ENCODE measurements at regions not wholly inside any gene's neighbourhood (a gene's known extent, or its start where the extent isn't known, plus 50 kb on each side); places are given as distances from the start of the nearest gene placed in this dataset.
A peak's percentile ranks its signal among the peaks of the same experiment; 100 is the strongest.

DNA sequence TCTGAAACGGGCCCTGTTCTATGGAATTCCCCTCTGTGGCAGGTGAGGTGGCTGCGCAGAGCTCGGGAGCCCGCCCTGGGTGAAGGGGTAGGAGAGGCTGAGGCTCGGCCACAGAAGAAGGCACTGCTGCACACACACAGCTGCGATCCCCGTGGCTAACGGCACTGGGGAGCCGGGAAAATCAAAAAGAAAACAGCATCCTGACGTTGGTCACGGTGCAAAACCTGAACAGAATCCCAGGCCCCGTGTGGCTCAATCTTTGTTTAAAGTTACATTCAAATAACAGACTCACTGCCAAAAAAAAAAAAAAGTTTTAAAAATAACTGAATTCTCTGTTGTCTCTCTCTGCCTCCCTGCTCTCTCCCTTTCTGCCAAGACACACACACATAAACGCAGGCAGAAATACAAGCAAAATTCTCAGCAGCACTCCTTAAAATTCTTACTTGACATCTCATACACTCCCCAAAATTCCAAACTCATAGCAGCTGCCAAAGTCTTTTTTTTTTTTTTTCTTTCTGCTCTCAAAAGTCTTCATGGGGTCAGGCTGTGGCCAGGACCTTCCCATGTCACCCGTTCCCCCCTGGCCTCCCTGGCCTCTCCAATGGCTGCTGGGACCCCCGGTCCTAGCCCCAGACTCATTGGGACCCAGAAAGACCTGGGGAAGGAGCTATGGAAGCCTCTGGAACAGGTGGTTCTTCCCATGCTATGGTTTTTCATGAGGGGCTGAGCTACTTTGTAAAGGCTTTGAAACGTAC is 248.8 kb downstream of the TTLL2 start:
- DNase-seq (ENCODE audit: low spot score) (peak; percentile 73), ATAC-seq (peak; percentile 89)

DNA sequence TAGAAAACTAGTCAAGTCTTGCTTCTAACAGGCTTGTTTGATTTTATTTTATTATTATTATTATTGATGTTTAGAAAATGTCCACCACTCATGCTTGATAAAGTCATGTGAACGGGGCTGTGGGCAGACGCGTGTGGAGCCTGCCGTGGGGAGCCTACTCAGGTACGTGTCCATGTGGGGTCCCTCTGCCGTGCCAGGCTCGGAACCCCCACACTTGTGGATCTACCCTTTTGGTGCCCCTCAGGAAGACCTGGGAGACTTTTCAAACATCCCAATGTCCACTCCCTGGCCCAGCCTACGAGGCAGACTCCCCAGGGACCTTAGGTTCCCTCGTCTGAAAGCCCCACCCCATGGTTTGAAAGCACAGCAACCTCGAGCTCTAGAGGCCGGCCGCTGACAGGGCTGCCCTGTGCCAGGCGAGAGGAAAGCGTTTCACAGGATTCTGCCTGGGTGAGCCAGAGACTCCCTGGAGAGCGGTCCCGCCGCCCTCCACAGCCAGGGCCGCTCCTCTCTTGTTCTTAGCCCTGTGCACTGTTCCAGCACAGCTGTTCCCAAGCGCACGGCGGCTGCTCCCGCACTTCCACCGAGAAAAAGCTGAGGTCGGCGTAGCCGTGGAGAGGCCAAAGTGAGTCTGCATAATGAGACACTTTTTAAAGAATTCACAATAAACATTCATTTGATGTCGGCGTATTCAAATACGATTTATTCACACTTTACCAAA is 249.7 kb downstream of the TTLL2 start:
- no peak for ATAC-seq
- DNase-seq (ENCODE audit: low spot score): no peak

DNA sequence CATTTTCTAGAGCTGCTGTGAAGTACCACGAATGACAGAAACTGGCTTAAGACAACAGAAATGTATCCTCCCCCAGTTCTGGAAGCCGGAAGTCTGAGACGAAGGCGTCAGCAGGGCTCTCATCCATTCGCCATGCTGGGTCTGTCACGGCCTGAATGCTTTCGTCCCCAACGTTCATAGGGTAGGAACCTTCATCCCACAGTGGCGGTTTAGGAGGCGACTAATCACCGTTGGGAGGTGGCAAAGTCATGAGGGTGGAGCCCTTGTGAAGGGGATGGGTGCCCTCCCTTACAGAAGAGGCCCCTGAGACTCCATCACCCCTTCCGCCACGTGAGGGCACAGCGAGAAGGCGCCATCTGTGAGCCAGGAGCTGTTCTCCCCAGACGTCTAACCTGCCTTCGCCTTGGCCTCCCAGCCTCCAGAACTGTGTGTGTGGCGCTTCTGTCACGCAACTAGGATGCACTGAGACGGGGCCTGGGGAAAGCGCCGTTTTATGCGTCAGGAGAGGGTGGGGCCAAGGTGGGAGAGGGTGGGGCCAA is 250.3 kb downstream of the TTLL2 start:
- ATAC-seq (no peak), DNase-seq (ENCODE audit: low spot score) (no peak)

DNA sequence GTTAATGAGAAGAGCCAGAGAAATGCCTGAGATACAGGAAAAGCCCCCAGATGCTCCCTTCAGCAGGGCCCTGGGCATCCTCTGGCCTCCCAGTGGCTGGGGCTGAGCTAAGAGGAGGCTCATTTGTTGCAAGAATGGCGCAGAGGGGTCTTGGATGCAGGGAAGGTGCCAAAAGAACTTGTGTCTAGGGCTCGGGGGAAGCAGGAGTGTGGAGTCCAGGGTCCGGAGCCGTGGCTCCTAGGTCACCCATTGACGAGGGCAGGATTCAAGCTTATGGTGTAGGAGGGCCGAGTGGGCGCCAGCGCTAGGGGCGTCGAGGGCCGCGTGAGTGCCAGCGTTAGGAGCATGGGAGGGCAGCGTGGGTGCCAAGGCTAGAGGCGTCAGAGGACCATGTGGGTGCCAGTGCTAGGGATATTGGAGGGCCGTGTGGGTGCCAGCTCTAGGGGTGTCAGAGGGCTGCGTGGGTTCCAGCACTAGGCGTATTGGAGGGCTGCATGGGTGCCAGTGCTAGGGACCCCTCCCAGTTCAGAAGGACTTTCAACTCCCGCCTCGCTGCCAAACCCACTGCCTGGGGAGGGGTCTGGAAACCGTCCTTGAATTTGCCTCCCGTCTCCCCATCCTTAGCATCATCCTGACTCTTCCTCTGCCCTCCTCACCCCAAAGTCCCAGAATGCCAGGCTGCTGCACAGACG is 250.5 kb upstream of the AFDN start:
- DNase-seq (ENCODE audit: low spot score) (no peak), ATAC-seq (no peak)

DNA sequence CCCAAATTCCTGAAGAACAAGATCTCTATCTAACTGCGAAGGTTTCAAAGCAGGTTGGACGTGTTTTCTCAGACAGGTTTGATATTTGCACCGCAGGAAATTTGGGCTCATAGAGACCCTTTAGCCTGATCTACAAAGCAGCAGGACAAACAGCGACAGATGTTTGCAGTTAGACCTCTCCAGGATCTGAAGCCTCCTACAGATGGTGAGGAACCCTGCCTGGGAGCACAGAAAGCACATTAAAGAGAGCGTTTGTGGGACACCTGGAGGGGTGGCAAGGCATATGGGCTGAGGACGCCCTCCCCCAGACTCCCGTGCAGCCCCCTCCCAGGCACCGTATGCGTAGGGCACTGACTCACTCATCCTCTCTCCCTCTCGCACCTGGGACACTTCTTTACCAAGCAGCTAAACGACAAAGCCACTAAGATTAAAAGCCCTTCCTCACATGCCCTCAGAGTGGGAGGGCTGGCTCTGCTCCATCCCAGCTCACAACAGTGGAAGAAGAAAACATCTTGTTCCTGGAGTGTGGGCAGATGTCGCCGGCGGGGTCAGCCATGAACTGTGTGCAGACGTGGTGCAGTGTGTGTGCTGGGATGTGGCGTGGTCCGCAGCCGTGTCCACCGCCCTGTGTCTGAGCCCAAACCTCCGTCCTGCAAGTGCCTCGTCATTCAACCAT is 249.7 kb upstream of the AFDN start:
- ATAC-seq: no peak
- DNase-seq (ENCODE audit: low spot score): no peak

DNA sequence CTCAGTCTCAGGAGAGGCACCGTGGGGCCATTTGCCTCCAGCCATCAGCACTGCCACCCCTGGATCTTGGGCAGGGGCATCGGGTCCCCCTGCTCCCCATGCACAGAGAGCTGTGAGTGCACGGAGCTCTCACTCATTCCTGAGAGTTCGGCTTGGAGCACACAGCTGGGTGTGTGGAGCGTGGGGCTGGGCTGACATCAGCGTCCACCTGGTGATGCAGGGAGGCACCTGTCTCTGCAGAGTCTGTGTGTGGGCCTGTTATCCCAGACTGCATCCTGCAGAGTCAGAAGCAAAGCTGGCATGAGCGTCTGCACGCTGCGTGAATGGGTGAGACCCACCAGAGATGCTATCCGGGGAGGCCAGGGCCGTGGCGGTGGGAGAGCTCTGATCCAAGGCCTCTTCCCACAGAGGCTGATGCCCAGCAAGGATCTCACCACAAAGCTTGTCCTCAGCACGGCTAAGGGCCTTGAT is 248.8 kb upstream of the AFDN start:
- DNase-seq (ENCODE audit: low spot score) (no peak), ATAC-seq (no peak)

DNA sequence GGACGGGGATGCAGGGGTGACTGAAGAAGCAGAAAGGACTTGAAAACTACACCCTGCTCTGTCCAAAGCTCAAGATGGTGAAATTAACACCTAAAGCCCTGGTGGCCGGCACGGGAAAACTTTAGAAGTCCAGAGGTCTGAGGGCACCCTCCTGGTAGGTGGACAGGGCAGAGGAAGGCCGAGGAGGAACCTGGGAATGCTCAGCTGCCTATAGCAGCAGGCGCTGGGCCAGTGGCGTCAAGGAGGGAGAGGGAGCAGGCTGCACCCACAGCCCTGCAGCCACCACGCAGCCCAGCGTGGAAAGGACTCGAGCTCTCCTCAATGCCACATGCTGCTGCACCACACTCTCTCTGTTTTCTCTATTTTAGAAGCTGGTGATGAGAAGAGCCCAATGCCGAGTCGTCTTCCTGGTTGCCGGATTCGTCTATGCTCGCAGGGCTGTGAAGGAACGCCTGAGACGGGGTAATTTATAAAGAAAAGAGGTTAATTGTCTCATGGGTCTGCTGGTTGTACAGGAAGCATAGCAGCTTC is 248.3 kb upstream of the AFDN start:
- DNase-seq (ENCODE audit: low spot score) (no peak), ATAC-seq (no peak)

DNA sequence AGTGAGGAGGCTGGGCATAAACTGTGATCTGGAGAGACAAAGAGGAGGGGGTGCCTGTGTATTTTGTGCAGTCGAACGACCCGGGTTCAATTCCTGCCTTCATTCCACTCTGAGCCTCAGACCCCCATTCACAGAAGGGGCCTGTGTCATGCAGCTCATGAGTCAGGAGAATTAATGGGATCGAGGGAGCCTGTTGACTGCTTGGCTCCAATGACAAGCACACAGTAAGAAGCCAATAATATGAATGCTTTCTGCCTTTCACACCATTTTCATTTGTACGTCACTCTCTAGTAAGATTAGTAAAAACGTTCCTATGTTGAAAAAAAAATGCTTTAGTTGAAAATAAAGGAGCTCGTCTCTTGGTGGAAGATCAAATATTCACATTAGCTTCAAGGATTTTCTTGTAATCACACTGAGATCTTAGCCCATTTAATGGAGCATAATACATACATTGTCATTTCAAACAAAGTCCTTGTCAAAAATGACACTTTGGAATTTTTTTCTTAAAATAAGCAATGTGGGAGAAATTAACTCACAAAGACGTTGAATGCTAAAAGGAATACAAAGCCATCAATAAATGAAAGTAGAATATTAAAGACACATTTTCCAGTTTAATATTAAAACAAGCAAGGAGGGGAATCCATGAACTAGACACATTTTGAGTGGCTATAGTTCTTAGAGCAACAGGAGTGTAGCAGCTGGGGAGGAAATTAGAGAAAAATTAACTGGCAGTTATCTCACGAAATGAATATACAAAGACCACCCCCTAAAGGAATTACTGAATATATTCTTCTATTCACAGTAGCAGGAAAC is 246.7 kb upstream of the AFDN start:
- no peak for ATAC-seq
- DNase-seq (ENCODE audit: low spot score): no peak

DNA sequence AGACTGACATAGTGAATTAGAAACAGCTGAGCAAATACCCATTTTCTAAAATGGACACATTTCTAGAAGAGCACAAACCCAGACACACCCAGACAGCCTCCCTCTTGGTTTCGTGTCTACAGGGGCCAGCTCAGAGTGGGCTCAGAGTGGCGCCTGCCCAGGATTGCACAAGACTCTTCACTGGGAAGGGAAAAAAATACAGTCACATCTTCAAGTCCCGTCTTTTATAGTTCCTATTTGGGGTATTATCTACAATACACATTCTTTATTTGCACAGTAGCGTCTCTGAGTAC is 246.1 kb upstream of the AFDN start:
- ATAC-seq (no peak), DNase-seq (ENCODE audit: low spot score) (no peak)

DNA sequence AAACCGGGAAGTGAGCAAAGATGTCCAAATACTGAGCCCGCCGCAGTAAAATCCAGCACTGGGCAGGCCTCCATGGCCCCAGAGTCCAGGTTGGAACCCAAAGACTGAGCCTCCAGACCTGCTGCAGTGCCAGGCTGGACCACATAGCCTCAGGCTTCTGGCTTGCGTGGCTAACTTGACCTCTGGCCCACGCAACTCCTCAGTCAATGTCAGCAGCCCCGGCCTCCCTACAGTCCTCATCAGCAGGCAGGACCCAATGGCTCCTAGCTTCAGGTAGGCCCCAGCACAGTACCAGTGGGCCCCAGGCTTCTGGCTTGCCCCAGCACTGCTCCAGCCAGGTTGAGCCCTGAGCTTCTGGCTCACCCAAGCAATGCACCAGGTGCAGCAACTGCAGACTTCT is 245.1 kb upstream of the AFDN start:
- DNase-seq (ENCODE audit: low spot score): no peak
- no peak for ATAC-seq

DNA sequence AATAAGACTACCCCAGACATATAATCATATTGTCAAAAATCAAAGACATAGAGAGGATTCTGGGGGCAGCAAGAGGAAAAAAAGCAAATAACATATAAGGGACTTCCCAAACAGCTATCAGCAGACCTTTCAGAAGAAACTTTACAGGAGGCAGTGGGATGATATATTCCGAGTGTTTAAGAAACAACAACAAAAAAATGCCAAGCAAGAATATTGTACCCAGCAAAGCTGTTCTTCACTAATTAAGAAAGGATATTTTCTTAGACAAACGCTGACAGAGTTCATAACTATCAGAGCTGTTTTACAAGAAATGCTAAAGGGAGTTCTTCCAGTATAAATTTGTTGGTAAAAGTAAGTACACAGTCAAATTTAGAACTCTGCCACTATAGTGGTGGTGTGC is 243.3 kb upstream of the AFDN start:
- no peak for DNase-seq (ENCODE audit: low spot score)
- ATAC-seq: no peak

DNA sequence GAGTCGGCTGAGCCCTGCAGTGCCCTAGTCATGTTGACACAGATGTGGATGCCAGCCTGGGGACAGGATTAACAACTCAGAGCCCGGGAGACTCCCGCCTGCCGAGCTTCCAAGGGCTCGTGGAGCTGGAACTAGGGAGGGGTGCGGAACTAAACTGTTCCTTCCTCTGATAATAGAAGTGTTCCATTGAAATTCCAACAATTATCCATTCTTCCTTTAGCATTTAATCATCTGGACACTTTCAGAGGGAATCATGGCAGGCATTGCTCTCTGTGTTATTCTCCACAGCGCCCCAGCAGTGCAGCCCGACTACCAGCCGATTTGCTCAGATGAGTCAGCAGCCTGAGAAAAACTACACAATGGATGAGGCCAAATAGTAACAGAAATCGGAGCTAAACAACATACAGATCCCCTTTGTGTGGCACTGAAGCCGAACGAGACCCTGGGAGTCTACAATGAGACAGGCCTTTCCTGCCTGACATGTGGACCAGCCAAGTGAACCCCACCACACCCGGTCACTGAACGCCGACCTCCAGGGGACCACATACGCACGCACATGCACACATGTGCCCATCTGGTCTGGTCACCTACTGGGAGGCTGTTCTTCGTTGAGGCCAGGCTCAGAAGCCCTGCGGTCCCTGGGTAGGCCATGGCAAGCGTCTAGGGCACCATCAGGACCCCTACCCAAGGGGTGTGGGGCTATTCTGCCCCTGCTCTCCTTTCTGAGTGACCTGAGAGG is 238.4 kb upstream of the AFDN start:
- DNase-seq (ENCODE audit: low spot score) (no peak), ATAC-seq (peak; percentile 33)

DNA sequence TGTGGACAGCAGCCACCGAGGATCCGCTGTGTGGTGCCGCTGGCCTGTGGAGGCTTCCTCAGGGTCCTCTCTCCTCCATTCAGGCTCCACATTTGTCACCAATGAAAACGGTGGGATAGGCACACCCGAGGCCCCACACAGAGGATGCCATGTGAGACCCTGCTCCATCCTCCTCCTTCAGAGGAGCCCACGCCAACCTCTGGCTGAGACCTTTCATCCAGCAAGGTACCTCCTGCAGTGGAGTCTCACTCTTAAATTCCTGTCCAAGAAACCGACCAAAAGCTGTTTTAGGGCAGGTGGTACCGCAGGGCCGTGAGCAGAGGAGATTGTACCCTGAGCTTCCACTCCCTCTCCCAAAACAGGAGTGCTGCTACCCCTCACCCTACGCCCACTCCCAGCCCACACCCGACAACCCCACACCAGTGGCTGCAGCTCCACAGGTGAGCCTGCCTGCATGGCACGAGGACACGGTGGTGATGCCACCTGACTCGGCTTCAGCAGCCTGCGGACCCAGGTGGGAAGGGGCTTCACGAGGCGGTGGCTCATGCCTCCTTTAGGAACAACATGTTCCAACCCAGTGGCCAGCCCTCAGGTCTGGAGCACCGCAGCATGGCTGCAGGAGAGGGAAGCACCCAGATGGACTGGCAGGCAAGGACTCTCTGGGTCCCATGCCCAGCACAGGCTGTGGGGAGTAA is 237.6 kb upstream of the AFDN start:
- no peak for DNase-seq (ENCODE audit: low spot score)
- ATAC-seq: no peak

DNA sequence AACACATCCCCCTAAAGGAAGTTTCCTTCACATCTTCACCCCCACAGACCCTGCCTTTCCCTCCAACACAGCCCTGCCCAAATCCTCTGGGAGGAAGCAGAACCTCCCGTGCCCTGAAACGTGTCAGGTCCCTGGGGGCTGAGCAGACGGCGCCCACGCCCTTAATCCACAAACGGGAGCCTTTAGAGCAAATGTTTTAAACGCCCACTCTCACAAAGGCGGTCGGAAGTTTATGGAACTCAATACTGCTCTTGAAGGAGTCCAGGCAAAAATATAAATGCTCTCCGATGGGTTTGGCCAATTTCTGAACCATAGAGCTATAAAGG is 237.1 kb upstream of the AFDN start:
- DNase-seq (ENCODE audit: low spot score) (no peak), ATAC-seq (no peak)

DNA sequence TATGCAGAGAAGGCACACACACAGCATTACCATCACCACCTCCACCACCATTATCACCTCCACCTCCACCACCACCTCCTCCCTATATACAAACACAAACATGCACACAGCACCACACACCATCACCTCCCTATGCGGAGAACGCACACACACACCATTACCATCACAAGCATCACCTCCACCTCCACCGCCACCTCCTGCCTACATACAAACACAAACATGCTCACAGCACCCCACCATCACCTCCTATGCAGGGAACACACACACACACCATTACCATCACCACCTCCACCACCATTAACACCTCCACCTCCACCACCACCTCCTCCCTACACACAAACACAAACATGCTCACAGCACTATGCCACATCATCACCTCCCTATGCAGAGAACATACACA is 236.5 kb upstream of the AFDN start:
- no peak for DNase-seq (ENCODE audit: low spot score)
- no peak for ATAC-seq
